Effector CD8-positive, alpha-beta T cell (primary cell): ENCODE measurements at regions not wholly inside any gene's neighbourhood (a gene's known extent, or its start where the extent isn't known, plus 50 kb on each side); places are given as distances from the start of the nearest gene placed in this dataset.

Source experiments
- DNase-seq: peaks from one replicate; lab custom pipeline; 2025; lab: John Stamatoyannopoulos, UW

DNA sequence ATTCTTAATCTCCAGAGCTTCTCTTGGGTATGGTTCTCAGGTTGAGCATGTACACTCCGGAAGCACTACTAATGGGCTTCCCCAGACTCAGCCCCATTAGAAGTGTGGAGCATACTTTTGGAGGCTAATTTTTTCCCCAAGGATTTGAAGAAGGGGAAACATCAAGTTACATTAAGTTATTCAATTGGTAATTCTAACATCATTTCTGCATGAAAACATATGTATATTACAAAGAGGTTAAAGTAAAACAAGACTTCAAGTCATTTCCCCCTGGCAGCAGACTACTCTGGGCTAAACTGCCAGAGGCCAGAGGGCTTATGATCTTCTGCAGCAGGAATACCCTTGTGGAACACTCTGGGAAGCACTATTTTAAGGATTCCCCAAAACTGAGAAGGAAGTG, 227.7 kb upstream of the STK17B start:
- DNase-seq, result no peak

DNA sequence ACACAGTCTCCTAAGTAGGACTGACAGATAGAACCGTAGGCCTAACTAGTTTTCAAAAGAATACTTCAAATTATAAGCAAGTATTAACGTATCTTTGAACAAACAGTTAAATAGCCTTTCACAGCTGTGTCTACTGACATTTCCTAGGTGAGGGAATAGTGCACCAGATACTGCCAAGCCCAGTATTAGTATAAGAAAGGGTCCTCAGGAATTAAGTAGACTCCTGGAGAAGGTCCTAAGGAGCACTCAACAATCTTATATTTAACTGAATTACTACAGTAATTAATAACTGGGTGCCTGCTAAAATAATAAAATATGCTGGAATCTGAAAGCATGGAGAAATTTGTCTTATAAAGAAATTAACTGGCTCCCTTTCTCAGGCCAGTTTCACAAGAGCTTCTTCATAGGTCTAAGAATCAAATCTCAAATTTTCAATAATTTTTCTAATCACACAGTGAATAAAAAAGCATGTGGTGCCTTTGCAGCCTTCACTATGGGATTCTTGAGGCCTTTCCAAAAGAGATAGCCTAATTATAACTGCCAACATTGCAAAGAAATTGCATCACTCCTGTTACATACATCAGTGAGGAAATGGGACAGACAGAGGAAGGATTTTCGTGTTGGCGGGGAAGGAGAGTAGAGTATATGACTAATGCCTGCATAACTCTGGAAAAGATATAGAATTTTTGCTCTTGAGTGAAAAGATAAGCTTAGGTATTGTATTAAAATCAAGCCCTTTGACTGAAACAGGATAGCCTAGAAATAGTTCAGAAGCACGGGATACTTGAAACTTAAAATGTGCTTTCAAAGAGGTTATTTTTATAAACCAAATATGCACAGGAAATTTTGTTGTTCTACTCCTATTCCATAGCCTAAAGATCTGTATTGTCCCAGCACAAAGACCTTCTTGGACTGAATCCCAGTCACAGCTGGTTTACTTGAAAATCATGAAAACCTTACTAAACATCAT, 228.6 kb upstream of the STK17B start:
- no peak for DNase-seq

DNA sequence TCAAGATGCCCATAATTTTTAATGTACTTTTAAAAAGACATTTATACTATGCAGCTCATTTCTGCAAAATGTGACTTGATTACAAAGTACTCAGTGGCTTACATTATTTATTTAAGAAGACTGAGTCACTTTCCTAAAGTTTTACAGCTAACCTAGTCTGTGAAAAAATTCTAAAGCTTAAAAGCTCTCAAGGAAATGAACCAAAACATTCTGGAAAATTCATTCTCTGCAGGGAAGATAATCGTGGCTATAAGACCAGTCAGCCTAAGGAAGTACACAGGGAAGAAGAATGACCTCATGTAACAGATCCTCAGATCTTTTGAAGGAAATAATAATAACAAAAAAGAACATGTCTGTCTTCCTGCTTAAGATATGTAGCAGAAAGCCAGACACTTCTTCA, 232.1 kb upstream of the STK17B start:
- DNase-seq, result no peak

DNA sequence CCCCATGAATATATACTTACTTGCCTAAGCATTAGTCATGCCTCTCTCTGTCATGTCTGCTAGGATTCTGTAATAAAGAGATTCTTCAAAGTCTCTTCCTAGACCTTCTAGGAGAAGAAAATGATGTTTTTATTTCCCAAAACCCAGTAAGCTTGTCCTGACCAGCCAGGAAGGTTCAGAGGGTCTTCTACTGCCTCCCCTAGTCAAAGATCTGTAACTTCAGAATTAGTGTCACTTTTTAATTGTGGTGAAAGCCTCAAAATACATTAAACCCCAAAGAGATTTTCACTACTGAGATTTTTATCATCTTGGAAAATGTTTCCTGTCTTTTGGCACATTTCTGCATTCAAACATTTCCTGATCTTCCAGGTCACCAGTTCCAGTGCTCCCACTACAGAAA, 232.9 kb upstream of the STK17B start:
- DNase-seq, result no peak

DNA sequence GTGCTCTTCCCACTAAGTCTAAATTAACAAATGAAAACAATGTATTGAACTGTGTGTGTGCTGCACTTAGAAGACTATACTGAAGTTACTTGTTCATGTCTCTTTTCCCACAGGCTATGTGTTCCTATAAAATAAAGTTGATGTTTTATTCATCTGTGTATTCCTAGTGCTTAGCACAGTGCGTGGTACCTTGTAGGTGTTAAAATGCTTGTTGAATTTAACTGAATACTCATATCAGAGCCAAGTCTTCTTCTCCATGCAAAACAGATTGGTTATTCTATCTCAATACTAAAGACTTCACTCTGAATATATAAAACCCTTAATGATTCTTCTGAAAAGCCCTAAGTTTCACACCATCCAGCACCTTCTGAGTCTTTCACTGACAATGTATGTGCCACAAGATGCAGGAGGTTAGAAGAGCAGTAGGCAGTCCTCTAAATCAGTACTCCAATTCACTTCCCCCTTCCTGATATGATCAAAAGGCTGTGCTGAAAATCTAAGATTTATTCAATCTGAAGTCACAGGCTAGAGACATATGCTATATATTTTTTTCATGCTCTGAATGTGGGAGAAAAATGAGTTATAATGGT, 231.7 kb upstream of the CCDC150 start:
- DNase-seq, result no peak

DNA sequence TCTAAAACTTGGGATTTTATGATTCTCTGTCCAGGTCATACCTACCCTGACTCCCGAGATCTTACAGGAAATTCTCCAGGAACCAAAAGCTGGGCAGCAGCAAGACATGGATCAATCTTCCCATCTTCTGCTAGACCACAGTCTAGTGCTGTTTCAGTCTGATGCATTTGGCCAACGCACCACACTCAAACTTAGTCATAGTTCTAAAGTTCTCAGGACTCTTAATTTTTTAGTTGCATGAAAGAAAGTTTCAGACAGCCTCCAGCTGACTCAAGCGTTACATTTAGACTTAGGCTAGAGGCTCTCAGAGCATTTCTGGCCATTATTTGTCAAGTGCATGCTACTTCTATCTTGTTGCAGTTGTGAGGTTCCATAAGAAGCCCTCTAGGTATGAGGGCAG, 230.1 kb upstream of the CCDC150 start:
- no peak for DNase-seq

DNA sequence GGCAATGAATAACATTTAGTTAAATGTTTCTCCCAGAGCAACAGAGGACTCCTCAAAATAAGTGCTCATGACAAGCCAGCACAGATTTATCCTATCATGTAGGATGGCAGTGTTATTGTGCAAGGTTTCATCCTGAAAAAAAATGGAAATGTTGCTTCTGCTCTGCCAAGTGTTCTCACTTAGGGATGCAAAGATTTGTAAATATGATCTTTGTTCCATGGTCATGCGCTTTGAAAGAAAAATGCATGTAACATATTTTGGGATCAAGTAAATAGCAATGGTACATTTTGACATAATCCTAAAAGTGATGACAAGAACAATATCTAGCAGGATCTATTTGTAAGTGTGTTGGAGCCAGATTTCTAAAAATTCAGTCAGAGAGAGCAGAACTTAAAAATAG, 229.5 kb upstream of the CCDC150 start:
- DNase-seq, result no peak

DNA sequence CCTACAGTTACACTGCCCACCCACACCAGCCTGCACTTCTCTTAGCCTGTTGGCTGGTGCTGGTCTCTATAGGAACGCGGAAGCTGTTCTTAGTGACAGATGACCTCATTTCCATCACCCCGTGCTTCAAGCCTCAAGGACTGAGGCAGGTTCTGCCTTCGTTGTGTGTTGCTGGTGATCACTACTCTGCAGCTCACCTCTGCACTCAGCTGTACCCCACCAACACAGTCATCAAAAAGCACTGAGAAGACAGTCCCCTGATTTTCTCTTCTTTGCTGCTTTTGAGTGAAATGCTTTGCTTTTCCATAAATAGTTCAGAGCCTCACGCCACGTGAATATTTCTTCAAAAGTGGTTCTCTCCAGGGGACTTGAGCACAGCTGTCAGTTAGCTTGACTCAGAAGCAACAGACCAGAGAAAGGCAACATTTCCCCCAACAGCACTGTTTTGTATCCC, 225.7 kb upstream of the CCDC150 start:
- DNase-seq, result no peak

DNA sequence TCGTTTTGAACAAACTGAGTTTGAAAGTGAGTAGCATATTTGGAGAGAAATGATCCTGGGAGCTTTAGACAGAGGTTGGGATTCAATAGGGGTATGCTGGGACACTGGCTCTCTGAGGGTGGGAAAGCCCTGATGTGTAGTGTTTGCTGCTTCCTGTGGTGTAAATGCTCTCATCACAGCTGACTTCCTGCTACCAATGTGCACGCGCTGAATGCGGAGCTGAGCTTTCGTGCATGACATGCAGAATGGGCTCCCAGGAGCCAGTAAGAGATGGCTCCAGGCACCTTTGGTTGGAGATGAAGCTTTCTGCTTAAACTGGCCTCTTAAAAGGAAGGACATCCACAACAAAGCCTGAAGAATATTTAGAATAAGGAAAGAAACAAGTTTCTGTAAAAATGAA, 224.1 kb upstream of the CCDC150 start:
- no peak for DNase-seq

DNA sequence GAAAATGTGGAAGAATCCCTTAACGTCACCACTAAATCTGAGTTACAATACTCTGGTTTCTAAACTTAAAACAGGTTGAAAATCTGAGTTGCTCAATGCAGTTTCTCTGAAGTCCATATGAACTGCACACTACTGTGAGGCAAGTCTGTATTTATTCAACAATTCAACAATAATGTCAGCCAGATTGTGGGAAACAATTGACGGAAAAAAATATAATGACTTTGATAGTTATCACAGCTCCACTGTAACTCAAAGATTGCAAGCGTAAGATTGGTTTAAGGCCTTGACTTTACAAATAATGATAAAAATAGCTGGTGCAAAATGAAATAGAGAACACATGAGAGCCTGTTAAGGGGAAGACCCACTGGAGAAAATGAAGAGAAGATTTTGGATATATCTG, 219.4 kb upstream of the CCDC150 start:
- no peak for DNase-seq

DNA sequence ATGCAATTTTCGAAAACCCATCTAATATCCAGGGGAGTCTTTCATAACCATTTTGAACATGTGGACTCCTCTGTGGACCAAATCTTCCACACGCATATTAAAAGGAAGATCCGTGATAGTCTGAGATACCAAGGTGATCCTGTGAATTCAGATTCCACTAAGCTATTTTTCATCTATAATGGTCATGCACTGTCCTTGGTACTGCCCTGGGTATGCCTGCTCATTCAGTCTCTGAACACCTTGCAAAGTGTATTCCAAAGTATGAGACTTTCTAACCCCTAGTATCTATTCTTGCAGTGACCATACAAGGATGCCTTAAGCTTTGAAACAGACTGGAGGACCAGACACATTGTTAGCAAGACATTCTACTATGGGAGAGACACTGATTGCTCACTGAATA, 217.6 kb upstream of the CCDC150 start:
- no peak for DNase-seq

DNA sequence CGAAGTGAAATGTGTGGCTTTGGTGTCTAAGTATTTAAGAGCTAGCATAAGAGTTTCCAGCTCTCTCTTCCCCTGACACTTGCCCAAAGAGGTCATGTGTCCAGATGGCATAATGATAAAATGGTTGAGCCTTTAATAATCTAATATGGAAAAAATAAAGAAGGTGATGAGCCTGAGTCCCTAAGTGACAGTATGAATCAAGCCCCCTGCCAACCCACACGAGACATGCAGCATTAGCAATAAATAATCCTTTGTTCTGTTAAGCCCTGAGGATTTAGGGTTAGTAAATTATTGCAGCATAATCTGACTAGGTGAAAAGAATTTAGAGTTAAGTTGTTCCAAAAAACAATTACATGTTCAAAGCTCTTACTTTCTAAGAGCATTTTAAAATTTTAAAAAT, 217.2 kb upstream of the CCDC150 start:
- no peak for DNase-seq

DNA sequence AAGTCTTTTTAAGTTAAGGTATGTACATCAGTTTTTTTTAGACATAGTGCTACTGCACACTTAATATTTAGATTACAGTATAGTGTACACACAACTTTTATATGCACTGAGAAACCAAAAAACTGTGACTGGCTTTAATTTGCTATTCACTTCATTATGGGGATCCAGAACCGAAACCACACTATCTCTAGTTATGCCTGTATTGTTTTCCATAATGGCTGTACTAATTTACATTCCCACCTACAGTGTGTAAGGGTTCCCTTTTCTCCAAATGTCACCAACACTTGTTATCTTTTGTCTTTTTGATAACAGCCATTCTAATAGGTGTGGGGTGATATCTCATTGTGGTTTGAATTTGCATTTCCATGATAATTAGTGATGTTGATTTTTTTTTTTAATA, 213.4 kb upstream of the CCDC150 start:
- DNase-seq, result no peak

DNA sequence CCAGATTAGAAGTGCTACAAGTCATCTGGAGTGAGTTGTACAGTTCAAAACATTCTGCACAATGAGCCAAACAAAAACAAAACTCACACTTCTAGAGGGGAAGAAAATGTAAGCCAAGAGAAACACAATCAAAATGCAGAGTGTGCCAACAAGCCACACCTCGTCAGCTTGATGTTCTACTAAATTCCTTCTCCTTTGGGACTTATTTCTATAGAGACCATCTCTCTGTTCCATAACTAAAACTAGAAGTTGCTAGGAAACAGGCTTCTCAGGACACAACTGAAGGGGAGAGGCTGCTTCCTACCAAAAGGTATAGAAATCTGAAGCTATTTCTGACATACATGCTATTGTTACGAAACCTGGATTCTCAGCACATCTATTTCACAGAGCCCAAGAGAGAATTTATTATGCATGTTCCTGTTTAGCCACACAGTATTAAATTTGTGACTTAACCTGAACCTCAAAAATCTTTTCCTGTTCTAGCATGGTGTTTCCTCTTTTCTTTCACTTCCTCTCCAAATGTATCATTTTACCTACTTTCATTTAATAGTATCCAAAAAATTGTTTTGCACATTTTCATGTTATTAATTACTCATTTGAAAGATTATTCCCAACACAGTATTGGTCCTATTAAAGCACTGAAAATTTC, 211.4 kb upstream of the CCDC150 start:
- no peak for DNase-seq

DNA sequence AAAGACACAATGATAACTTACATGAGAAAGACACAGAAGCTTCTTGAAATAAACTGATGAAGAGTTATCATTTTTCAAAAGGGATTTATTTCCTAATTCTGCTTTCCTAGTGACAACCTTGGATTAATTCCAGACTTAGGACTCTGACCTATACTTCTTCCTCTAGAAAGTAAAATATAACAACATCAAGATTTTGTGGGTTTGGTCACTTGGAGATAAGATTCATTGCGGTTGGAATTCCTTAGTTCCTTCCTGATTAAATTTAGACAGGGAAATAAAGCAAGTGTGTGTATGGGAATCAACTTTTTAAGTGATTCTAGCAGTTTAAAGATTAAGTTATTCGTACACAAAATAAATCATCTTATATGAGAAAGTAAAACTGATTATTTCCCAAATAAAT, 208.4 kb upstream of the CCDC150 start:
- DNase-seq, result no peak

DNA sequence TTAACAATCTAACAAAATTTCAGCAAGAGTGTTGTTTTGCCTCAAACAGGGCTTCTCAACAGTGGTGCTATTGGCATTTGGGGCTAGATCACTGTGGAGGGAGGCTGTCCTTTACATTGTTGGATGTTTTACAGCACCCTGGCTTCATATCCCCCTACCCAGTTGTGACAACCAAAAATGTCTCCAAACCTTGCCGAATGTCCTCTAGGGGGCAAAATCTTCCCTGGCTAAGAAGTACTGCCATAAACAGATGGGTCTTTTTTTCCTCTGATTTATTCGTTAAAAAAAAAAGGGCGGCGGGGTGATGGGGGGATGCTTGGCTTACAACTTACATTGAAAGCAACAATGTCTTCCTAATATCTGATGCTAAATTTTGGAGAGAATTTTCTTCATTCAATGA, 207.6 kb upstream of the CCDC150 start:
- no peak for DNase-seq

DNA sequence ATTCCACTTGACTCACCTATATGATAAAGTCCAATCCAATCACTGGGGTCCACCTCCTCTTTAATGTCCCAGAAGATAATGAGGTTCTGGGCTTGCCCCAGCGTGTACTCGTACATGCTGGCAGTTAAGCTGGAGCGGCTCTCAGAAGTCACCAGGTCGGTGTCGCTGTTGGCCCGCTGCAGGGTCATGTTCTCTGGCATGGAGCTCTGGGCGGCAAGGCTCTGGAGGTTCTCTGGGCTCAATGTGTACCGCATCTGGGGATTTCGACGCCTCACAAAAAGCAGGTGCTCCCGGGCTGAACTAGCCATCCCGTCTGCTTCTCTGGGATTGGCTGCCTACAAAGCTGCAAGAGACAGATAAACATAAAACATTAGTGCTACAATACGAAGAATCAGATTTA, 206.4 kb upstream of the CCDC150 start:
- DNase-seq, result no peak

DNA sequence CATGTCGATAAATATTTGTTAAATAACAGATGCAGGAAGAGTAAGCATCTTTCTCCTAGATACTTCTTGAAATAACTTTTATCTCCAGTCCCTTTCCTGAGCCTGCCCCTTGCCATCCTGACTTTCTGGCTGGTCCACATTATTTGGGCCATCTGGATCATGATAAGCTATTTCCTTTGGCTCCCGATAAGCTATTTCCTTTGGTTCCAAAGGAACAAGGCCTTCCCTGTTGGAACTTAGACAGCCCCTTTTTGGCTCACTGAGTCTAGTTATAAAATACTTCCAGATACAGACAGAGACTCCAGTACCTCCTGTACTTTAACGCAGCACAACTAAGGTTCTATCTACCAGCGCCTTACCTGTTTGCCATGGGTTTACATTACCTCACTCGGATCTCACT, 205.3 kb upstream of the CCDC150 start:
- no peak for DNase-seq

DNA sequence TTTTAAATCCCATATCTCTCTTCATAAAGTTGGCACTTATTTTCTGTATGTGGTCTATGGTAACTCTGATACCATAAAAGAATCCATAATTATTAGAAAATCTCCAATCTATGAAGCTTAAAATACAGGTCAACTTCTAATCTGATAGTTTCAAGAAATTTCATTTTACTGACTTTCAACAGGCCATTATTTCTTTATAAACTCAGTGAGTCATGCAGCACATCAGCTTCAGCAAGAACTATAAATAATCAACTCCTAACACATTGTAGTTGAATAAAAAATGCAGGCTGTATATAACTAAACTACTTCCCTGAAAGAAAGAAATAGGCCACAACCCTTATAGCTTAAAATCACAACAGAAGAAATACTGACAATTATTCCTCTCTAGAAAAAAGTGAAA, 204.3 kb upstream of the CCDC150 start:
- no peak for DNase-seq

DNA sequence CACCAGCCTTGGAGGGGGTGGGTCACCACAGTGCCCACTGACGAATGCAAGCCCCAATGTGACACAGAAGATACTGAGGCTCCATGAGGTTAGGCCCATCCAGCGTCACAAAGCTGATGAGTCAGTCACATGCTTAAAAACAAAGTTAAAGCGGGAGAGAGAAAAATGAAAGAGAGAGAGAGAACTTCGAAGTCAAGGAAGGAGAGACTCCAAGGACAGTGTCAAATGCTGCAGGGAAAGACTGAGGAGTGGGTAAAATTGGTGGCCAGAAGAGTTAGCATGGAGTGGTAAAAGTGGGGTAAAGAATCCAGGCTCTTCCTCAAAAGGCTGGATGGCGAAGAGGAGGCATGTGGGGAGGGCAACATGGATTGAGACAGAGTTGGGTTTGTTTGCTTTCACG, 201.9 kb upstream of the CCDC150 start:
- no peak for DNase-seq

DNA sequence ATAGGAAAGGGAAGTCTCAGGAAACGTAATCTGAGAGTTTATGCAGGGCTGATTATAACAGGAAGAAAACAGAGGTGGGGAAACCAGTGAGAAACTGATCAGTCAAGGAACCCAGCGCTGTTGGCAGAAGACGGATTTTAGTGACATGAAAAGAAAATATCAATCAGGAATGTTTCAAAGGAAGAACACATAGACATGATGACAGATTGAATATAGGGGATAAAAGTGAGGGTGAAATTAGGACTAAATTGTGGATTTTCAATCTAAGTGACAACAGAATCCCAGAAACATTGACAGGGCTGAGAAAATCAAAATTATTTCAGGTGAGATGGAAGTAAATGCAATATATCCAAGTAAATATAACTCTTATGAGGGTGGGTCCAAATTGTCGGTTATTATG, 199.8 kb upstream of the CCDC150 start:
- DNase-seq, result no peak

DNA sequence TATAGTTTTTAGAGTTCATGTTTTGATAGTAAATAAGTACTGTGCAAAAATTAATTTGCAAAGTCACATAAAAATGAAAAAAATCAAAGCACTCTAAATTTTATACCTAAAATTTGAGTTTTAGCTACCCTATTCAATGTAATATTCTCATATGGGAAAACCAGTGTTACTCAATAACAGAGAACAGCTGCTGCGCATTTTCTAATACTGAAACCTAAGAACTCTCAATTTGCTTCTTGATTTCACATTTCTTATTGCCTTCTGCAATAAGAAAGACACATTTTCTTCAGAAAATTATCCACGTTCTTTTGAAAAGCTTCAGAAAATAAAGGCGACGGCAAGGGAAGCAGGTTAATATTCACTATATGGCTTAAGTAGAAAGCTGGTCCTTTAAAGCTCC, 199.1 kb upstream of the CCDC150 start:
- no peak for DNase-seq

DNA sequence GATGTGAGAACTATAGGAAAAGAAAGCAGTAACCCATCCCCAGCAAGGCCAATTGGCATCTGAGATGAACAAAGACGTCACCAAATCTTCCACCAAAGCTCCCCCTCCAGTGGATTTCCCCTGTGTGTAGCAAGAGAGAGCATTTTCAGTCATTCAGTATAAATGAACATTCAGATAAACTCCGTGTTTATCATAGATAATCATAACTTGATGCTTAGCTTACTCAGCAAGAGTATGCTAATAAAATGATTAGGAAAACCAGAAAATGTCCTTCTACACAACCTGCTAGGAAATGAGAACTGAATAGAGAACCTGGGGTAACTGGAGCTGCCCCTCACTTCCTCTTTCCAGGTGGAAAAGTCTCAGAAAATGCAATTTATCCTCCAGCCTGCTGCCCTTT, 198.0 kb upstream of the CCDC150 start:
- DNase-seq, result no peak
